Stomach (tissue), 8 donors: ENCODE measurements at regions not wholly inside any gene's neighbourhood (a gene's known extent, or its start where the extent isn't known, plus 50 kb on each side); places are given as distances from the start of the nearest gene placed in this dataset.

Experiments
- DNase-seq, 2 donors: peaks; one replicate each; pipeline versions ENCODE4 v3.0.0 to v3.0.0-alpha.2; 2013 to 2019
- H3K27ac ChIP-seq, 5 donors: fragments of 200-600 bp in 4 of 5; sonication (generic) in 4 of 5; one replicate each; pipeline ENCODE4 v1.5.1; 2013 to 2019; ENCODE audit warnings: mild to moderate bottlenecking in 1 of 5, moderate library complexity in 1 of 5
- H3K27me3 ChIP-seq, 3 donors: fragments of 200-600 bp; sonication (generic); one replicate each; pipeline ENCODE4 v1.5.1; 2017 to 2019; ENCODE audit warnings: mixed run types in 1 of 3
- H3K36me3 ChIP-seq, 4 donors: fragments of 200-600 bp; sonication (generic); 1 replicate in 3 of 4; 2 replicates in 1 of 4; pipeline ENCODE4 v1.5.1; 2016 to 2019
- H3K4me1 ChIP-seq, 4 donors: fragments of 200-600 bp; sonication (generic); one replicate each; pipeline ENCODE4 v1.5.1; 2016 to 2019
- H3K4me3 ChIP-seq, 4 donors: fragments of 200-600 bp; sonication (generic) in 3 of 4; one replicate each; pipeline ENCODE4 v1.5.1; 2016 to 2019; ENCODE audit warnings: mild to moderate bottlenecking in 1 of 4
- H3K9me3 ChIP-seq, 4 donors: fragments of 200-600 bp; sonication (generic); one replicate each; pipeline ENCODE4 v1.5.1; 2016 to 2019
- EP300 ChIP-seq: sonication (generic); formaldehyde crosslinking; IDR thresholded peaks from one replicate; pipeline ENCODE4 v1.6.1; 2017; ENCODE audit warnings: antibody characterized with exemption
- POLR2A ChIP-seq, 4 donors: fragments of 450-650 bp; IDR thresholded peaks; one replicate each; pipeline ENCODE4 v1.6.1; 2016; ENCODE audit warnings: antibody characterized with exemption in 4 of 4, control low read depth in 2 of 4, mild to moderate bottlenecking in 1 of 4, moderate library complexity in 1 of 4
- POLR2AphosphoS5 ChIP-seq, 3 donors: sonication (generic); formaldehyde crosslinking; IDR thresholded peaks; one replicate each; pipeline ENCODE4 v1.6.1; 2016; ENCODE audit warnings: antibody characterized with exemption in 3 of 3
- WGBS, 5 donors: extraction: QIAGEN DNeasy Blood & Tissue Kit in 3 of 5; methylation state at CpG; one replicate each; pipeline versions ENCODE4 v1.1.5 to v1.1.7; 2013 to 2018; 5-methylcytosine and 5-hydroxymethylcytosine counted together
- intact Hi-C: fragments of 100-400 bp; cut with DNase I; formaldehyde crosslinking; loops from one replicate; pipeline ENCODE4 v1.15.1; 2023; ENCODE audit warnings: low total_unique reads
- TF ChIP-seq, protein P1 (sequence below), 7 experiments: fragments of 450-650 bp in 4 of 7; fragments of 200-600 bp in 3 of 7; sonication (generic) in 3 of 7; IDR thresholded peaks; one replicate each; pipeline ENCODE4 v1.5.1; 2016 to 2019; ENCODE audit warnings: antibody characterized with exemption in 7 of 7, control low read depth in 2 of 7, mild to moderate bottlenecking in 1 of 7
- donor health status: healthy with polysubstance abuse.
- donor health status: Bipolar disorder and iron deficiency.
- donor health status: healthy.

DNA sequence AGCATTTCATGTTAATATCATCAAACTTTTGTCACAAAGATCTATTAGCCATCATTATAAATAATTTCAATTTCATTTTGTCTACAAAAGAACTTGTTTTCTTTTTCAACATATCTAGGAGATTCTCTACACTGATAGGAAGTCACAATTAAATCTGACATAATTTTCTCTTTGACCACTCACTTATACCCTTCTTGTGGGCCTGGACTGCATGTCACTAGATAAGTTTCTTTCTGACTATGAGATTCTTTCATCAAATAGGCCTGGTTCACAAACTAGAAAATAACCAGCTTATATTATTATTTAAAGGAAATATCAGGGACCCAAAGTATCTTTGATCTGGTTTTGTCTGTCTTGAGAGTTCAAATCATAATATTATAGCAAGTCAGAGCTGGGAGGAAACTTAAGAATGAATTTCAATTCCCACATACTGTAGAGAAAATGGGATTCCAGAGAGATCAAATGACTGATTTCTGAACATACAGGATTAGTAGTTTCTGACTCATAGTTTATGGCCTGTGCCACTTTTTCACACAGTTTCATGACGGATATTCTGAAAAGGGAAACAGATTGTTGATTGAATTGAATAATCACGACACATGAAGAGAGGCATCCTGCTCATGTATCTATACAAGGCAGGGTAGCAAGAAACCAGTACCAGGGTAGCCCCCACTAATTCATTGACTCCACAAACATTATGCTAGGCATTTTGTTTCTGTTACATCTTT is 355.8 kb downstream of the GPATCH2 start:
- Histone ChIP-seq H3K27ac (no peak overlapping the region), H3K4me1 (no peaks in the 10 kb centered on the region), H3K36me3 (no peaks in the 10 kb centered on the region), H3K4me3 (no peak overlapping the region), H3K27me3 (no peaks in the 10 kb centered on the region), H3K9me3 (no peaks in the 10 kb centered on the region)
- DNase-seq: no peak
- intact Hi-C loops: no loop called here
- 64 to 82% (median 77%) methylated on average over 2 of the region's 2 CpGs for WGBS, 5 donors
- TF ChIP-seq, protein P1, sequence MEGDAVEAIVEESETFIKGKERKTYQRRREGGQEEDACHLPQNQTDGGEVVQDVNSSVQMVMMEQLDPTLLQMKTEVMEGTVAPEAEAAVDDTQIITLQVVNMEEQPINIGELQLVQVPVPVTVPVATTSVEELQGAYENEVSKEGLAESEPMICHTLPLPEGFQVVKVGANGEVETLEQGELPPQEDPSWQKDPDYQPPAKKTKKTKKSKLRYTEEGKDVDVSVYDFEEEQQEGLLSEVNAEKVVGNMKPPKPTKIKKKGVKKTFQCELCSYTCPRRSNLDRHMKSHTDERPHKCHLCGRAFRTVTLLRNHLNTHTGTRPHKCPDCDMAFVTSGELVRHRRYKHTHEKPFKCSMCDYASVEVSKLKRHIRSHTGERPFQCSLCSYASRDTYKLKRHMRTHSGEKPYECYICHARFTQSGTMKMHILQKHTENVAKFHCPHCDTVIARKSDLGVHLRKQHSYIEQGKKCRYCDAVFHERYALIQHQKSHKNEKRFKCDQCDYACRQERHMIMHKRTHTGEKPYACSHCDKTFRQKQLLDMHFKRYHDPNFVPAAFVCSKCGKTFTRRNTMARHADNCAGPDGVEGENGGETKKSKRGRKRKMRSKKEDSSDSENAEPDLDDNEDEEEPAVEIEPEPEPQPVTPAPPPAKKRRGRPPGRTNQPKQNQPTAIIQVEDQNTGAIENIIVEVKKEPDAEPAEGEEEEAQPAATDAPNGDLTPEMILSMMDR (IDR thresholded peaks at IDR 0.05): no peak
- no peak for TF ChIP-seq POLR2AphosphoS5 (IDR thresholded peaks at IDR 0.05)
- no peak for TF ChIP-seq EP300
- no peak for TF ChIP-seq POLR2A (IDR thresholded peaks at IDR 0.05)

DNA sequence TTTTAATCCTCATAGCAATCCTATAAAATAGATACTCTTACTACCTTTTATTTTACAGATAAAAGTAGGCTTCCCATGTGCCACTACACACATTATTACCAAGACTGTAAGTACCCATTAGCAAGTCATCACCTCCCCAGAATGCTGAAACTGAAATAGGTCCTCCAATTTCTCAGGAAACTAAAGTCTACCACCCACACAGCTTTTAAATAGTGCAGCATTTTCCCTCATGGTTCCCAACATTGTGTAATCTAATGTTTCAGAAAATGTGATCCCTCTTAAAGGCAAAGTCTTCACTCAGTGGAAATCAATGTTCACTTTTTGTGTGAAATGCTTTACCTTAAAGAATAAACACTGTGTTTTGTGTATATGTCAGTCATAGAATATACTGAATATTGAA is 356.5 kb downstream of the GPATCH2 start:
- Histone ChIP-seq H3K4me1 (no peaks in the 10 kb centered on the region), H3K27ac (no peak overlapping the region), H3K4me3 (no peak overlapping the region), H3K36me3 (no peaks in the 10 kb centered on the region), H3K9me3 (no peaks in the 10 kb centered on the region), H3K27me3 (no peaks in the 10 kb centered on the region)
- intact Hi-C loops: no loop called here
- DNase-seq: no peak
- TF ChIP-seq, protein P1 (IDR thresholded peaks at IDR 0.05): no peak
- no peak for TF ChIP-seq POLR2AphosphoS5 (IDR thresholded peaks at IDR 0.05)
- TF ChIP-seq EP300: no peak
- no peak for TF ChIP-seq POLR2A (IDR thresholded peaks at IDR 0.05)

DNA sequence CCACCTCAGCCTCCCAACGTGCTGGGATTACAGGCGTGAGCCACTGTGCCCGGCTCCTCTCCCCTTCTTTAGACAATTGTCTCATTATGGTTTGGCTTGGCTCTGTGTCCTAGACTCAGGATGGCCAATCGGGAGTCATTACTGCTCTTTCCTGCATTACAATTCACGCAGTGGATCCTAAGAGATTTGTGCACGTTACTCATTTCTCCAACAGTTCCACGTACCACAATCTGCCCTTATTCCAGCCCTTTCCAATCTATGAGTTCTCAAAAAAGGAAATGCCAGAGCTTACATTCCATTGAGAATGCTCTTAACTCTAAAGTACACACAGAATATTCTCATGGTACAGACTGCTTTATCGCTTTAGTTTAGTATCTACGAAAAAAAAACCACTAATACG is 357.0 kb downstream of the GPATCH2 start:
- no peak for DNase-seq
- intact Hi-C loops: no loop called here
- Histone ChIP-seq H3K27me3 (no peaks in the 10 kb centered on the region), H3K4me1 (no peaks in the 10 kb centered on the region), H3K9me3 (no peaks in the 10 kb centered on the region), H3K27ac (no peak overlapping the region), H3K36me3 (no peaks in the 10 kb centered on the region), H3K4me3 (no peak overlapping the region)
- 87 to 91% (median 89%) methylated on average over 10 of the region's 10 CpGs for WGBS, 5 donors
- no peak for TF ChIP-seq POLR2A (IDR thresholded peaks at IDR 0.05)
- TF ChIP-seq, protein P1 (IDR thresholded peaks at IDR 0.05): no peak
- TF ChIP-seq POLR2AphosphoS5 (IDR thresholded peaks at IDR 0.05): no peak
- TF ChIP-seq EP300: no peak

DNA sequence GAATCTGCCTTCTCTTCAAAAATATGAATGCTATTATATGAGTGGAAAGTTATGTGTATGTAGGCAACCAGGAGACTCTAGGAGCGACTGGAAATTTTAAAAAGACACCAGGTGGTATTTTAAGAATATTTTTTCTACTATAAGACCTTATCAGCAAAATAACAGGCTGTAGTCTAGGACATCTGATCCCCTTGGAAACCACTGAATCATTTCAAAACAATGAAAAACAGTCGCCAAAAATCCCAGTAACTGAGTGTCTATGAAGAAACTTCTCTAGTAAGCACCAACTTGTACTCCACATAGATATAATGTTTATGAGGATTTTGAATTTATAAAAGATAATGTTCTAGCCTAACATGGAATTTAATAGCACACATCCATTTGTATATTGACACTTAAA is 358.5 kb downstream of the GPATCH2 start:
- H3K4me1 ChIP-seq: no peaks in the 10 kb centered on the region
- no peaks in the 10 kb centered on the region for H3K9me3 ChIP-seq
- WGBS, 5 donors: 68 to 80% (median 70%) methylated on average over 2 of the region's 2 CpGs
- intact Hi-C loops: no loop called here
- H3K27ac ChIP-seq: no peak overlapping the region
- no peak overlapping the region for H3K4me3 ChIP-seq
- TF ChIP-seq, protein P1 (IDR thresholded peaks at IDR 0.05): no peak
- no peak for TF ChIP-seq POLR2A (IDR thresholded peaks at IDR 0.05)
- TF ChIP-seq EP300: no peak
- TF ChIP-seq POLR2AphosphoS5 (IDR thresholded peaks at IDR 0.05): no peak
- no peaks in the 10 kb centered on the region for H3K36me3 ChIP-seq
- H3K27me3 ChIP-seq: no peaks in the 10 kb centered on the region
- no peak for DNase-seq
